ENCODE measurements at regions not wholly inside any gene's neighbourhood (a gene's known extent, or its start where the extent isn't known, plus 50 kb on each side); places are given as distances from the start of the nearest gene placed in this dataset.
"Not testable (repeated sequence)": the region's sequence is repeated elsewhere in the genome, so short reads cannot be mapped to it uniquely, and the experiment has no call there.

DNA sequence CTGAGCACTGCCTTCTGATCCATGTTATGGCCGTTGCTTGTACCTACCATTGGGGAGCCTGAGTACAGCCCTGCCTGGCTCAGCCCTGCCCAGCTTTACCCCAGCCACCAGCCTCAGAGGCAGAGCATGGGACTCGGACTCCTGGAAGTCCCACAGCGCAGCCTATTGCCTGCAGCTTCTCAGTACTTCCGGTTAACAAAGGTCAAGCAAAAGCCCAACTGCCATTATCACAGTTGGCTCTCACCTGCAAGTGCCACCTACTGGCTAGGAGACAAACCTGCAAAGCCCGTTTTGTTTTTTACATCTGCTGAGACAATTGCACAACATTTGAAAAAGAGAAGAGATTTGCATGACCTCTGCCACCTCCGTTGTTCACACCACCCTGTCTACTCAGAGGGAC lies 1081.7 kb downstream of the NAALADL2 start:
- ChIA-PET CTCF (no interaction called here), POLR2A (no interaction called here)
- Histone ChIP-seq H3K4me3 (ENCODE audit: low read depth, low read length) (no peak overlapping the region), H3K27me3 (ENCODE audit: control insufficient read depth, insufficient read depth, low read length) (no peaks in the 10 kb centered on the region), H3K36me3 (ENCODE audit: control insufficient read depth, insufficient read depth, low read length) (no peaks in the 10 kb centered on the region)
- no peak for DNase-seq (ENCODE audit: low read depth)
- TF ChIP-seq, protein P1, sequence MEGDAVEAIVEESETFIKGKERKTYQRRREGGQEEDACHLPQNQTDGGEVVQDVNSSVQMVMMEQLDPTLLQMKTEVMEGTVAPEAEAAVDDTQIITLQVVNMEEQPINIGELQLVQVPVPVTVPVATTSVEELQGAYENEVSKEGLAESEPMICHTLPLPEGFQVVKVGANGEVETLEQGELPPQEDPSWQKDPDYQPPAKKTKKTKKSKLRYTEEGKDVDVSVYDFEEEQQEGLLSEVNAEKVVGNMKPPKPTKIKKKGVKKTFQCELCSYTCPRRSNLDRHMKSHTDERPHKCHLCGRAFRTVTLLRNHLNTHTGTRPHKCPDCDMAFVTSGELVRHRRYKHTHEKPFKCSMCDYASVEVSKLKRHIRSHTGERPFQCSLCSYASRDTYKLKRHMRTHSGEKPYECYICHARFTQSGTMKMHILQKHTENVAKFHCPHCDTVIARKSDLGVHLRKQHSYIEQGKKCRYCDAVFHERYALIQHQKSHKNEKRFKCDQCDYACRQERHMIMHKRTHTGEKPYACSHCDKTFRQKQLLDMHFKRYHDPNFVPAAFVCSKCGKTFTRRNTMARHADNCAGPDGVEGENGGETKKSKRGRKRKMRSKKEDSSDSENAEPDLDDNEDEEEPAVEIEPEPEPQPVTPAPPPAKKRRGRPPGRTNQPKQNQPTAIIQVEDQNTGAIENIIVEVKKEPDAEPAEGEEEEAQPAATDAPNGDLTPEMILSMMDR (IDR thresholded peaks at IDR 0.05; ENCODE audit: insufficient read depth, low read depth, low read length) = no peak

DNA sequence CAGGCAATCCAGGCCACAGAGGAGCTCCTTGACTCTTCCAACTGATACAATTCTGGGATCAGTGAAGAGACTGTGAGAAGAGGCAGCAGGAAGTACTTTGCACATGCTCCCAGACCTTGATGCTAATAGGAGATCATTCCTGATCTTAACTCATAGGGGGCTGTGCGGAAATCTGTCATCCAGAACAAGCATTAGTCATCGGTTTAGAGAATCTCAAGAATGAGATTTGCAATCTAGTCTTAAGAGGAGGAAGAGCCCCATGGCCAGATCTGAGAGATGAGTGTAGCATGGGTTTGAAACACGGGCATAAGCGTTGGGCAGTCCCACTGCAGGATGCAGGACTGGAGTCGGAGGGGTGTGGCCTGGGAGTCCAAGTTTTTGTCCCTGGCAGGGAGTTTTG lies 1081.1 kb downstream of the NAALADL2 start:
- Histone ChIP-seq H3K27me3 (ENCODE audit: control insufficient read depth, insufficient read depth, low read length) (no peaks in the 10 kb centered on the region), H3K36me3 (ENCODE audit: control insufficient read depth, insufficient read depth, low read length) (no peaks in the 10 kb centered on the region), H3K4me3 (ENCODE audit: low read depth, low read length) (no peak overlapping the region)
- CTCF ChIA-PET = no interaction called here
- TF ChIP-seq, protein P1 (IDR thresholded peaks at IDR 0.05; ENCODE audit: insufficient read depth, low read depth, low read length) = no peak
- no peak for DNase-seq (ENCODE audit: low read depth)
- POLR2A ChIA-PET = interaction anchor here (0.6 kb wide), 1 partner anchor 11 kb away, joined by 5 read pairs; no protein-coding TSS in a partner anchor

DNA sequence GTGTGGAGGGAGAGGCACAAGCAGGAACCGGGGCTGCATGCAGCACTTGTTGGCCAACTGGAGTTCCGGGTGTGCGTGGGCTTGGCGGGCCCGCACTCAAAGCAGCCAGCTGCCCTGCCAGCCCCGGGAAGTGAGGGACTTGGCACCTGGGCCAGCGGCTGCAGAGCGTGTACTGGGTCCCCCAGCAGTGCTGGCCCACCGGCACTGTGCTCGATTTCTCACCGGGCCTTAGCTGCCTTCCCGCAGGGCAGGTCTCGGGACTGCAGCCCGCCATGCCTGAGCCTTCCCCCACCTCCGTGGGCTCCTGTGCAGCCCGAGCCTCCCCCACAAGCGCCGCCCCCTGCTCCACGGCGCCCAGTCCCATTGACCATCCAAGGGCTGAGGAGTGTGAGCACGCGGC lies 1078.2 kb downstream of the NAALADL2 start:
- H3K4me3 ChIP-seq (ENCODE audit: low read depth, low read length); DNase-seq (ENCODE audit: low read depth); H3K36me3 ChIP-seq (ENCODE audit: control insufficient read depth, insufficient read depth, low read length); POLR2A ChIA-PET; CTCF ChIA-PET; H3K27me3 ChIP-seq (ENCODE audit: control insufficient read depth, insufficient read depth, low read length): not testable (repeated sequence)

DNA sequence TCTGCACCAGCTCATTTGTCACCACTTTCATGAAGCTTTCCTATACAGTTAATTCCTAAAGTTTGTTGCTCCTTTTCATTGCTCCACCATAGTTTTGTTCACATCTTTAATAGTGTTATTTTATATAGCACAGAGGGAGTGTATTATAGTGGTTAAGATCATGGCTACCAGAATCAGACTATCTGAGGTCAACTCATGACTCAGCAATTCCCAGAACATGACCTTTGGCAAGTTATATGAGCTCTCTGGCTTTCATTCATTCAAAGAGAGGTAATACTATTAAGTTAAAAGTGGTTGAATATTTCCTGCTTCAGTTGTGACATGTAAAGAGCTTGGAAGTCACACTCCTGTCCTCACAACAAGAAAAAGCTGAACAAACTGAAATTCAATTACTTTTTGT lies 1073.5 kb downstream of the NAALADL2 start:
- Histone ChIP-seq H3K4me3 (ENCODE audit: low read depth, low read length) (no peak overlapping the region), H3K27me3 (ENCODE audit: control insufficient read depth, insufficient read depth, low read length) (no peaks in the 10 kb centered on the region), H3K36me3 (ENCODE audit: control insufficient read depth, insufficient read depth, low read length) (no peaks in the 10 kb centered on the region)
- DNase-seq (ENCODE audit: low read depth) = no peak
- TF ChIP-seq, protein P1 (IDR thresholded peaks at IDR 0.05; ENCODE audit: insufficient read depth, low read depth, low read length) = no peak
- POLR2A ChIA-PET = no interaction called here
- CTCF ChIA-PET = no interaction called here

DNA sequence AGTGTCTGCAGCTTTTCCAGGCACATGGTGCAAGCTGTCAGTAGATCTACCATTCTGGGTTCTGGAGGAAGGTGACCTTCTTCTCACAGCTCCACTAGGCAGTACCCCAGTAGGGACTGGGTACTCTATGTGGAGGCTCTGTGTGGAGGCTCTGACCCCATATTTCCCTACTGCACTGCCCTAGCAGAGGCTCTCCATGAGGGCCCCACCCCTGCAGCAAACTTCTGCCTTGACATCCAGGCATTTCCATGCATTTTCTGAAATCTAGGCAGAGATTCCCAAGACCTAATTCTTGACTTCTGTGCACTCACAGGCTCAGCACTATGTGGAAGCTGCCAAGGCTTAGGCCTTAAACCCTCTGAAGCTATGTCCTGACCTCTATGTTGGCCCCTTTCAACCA lies 1060.0 kb downstream of the NAALADL2 start:
- no peaks in the 10 kb centered on the region for H3K36me3 ChIP-seq (ENCODE audit: control insufficient read depth, insufficient read depth, low read length)
- ChIA-PET POLR2A (no interaction called here), CTCF (interaction anchor here (0.7 kb wide), 1 partner anchor 56 kb away, joined by 3 read pairs; no protein-coding TSS in a partner anchor)
- no peak overlapping the region for H3K4me3 ChIP-seq (ENCODE audit: low read depth, low read length)
- no peaks in the 10 kb centered on the region for H3K27me3 ChIP-seq (ENCODE audit: control insufficient read depth, insufficient read depth, low read length)
- TF ChIP-seq, protein P1 (IDR thresholded peaks at IDR 0.05; ENCODE audit: insufficient read depth, low read depth, low read length) = no peak
- no peak for DNase-seq (ENCODE audit: low read depth)

DNA sequence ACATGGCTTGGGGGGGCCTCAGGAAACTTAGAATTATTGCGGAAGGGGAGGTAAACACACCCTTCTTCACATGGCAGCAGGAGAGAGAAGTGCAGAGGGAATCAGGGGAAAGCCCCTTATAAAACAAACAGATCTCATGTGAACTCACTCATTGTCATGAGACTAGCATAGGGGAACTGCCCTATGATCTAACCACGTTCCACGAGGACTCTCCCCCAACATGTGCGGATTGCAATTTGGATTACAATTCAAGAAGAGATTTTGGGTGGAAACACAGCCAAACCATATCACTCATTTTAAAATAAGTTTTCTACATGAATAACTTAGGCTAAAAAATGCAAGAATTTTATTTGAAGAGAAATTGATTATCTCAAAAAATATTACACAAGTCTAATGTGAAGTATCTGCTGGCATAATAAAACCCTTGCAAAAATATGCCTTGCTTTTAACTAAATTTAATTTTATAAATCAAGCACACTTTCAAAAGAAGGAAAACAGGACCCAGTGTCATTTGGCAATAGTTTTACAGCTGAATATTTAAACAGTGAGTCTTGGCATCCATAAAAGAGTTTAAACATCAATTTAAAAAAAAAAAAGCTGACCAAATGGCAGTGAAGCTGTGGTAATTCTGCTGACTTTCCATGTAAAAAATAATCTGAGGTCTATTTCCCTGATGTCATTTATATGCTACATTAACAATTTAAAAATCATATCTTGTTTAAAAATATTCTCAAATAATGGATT lies 1057.2 kb downstream of the NAALADL2 start:
- POLR2A ChIA-PET = no interaction called here
- DNase-seq (ENCODE audit: low read depth) = peak; percentile 17
- CTCF ChIA-PET = interaction anchor here (0.6 kb wide), 1 partner anchor 303 kb away, joined by 3 read pairs; no protein-coding TSS in a partner anchor
- TF ChIP-seq, protein P1 (IDR thresholded peaks at IDR 0.05; ENCODE audit: insufficient read depth, low read depth, low read length) = no peak
- Histone ChIP-seq H3K27me3 (ENCODE audit: control insufficient read depth, insufficient read depth, low read length) (no peaks in the 10 kb centered on the region), H3K36me3 (ENCODE audit: control insufficient read depth, insufficient read depth, low read length) (no peaks in the 10 kb centered on the region), H3K4me3 (ENCODE audit: low read depth, low read length) (no peak overlapping the region)
